ENCODE measurements at regions not wholly inside any gene's neighbourhood (a gene's known extent, or its start where the extent isn't known, plus 50 kb on each side); places are given as distances from the start of the nearest gene placed in this dataset.
A peak's percentile ranks its signal among the peaks of the same experiment; 100 is the strongest.
"Not testable (repeated sequence)": the region's sequence is repeated elsewhere in the genome, so short reads cannot be mapped to it uniquely, and the experiment has no call there.

- not testable (repeated sequence) for DNase-seq
These were observed 159.8 kb downstream of the LAT start for GRCh38 chr16:29144669-29145062.

- DNase-seq: peak; percentile 21
These were observed 159.2 kb downstream of the LAT start for GRCh38 chr16:29143739-29144668.

- DNase-seq: not testable (repeated sequence)
These were observed 157.7 kb downstream of the LAT start for GRCh38 chr16:29142506-29142905.

GRCh38 chr16:29141586-29142324 lies 156.9 kb downstream of the LAT start:
- DNase-seq: no peak

- DNase-seq: not testable (repeated sequence)
These were observed 156.3 kb downstream of the LAT start for GRCh38 chr16:29141121-29141520.

- DNase-seq: not testable (repeated sequence)
These were observed 155.3 kb downstream of the LAT start for GRCh38 chr16:29139901-29140855.

- DNase-seq: no peak
These were observed 154.5 kb downstream of the LAT start for GRCh38 chr16:29139261-29139802.

- DNase-seq: not testable (repeated sequence)
These were observed 153.8 kb downstream of the LAT start for GRCh38 chr16:29138698-29139097.

- not testable (repeated sequence) for DNase-seq
These were observed 153.2 kb downstream of the LAT start for GRCh38 chr16:29137894-29138662.

GRCh38 chr16:29137461-29137860 lies 152.6 kb downstream of the LAT start:
- not testable (repeated sequence) for DNase-seq

GRCh38 chr16:29136916-29137315 lies 152.1 kb downstream of the LAT start:
- not testable (repeated sequence) for DNase-seq

- DNase-seq: not testable (repeated sequence)
These were observed 151.3 kb downstream of the LAT start for GRCh38 chr16:29136046-29136696.

- DNase-seq: not testable (repeated sequence)
These were observed 150.2 kb downstream of the LAT start for GRCh38 chr16:29135098-29135497.

GRCh38 chr16:29133681-29134430 lies 149.0 kb downstream of the LAT start:
- DNase-seq: not testable (repeated sequence)

GRCh38 chr16:29132869-29133268 lies 148.0 kb downstream of the LAT start:
- DNase-seq: not testable (repeated sequence)

- not testable (repeated sequence) for DNase-seq
These were observed 147.6 kb downstream of the LAT start for GRCh38 chr16:29132444-29132843.

GRCh38 chr16:29130901-29131851 lies 146.3 kb downstream of the LAT start:
- not testable (repeated sequence) for DNase-seq

GRCh38 chr16:29130131-29130711 lies 145.4 kb downstream of the LAT start:
- not testable (repeated sequence) for DNase-seq
